HG03457 (cell line): ENCODE measurements at regions not wholly inside any gene's neighbourhood (a gene's known extent, or its start where the extent isn't known, plus 50 kb on each side); places are given as distances from the start of the nearest gene placed in this dataset.

Source experiments
- ATAC-seq: cut with Tn5 transposase; IDR thresholded peaks from one replicate; pipeline ENCODE4 v1.9.1; 2021; ENCODE audit warnings: moderate number of reproducible peaks; ENCODE audit not compliant: unreplicated experiment

DNA sequence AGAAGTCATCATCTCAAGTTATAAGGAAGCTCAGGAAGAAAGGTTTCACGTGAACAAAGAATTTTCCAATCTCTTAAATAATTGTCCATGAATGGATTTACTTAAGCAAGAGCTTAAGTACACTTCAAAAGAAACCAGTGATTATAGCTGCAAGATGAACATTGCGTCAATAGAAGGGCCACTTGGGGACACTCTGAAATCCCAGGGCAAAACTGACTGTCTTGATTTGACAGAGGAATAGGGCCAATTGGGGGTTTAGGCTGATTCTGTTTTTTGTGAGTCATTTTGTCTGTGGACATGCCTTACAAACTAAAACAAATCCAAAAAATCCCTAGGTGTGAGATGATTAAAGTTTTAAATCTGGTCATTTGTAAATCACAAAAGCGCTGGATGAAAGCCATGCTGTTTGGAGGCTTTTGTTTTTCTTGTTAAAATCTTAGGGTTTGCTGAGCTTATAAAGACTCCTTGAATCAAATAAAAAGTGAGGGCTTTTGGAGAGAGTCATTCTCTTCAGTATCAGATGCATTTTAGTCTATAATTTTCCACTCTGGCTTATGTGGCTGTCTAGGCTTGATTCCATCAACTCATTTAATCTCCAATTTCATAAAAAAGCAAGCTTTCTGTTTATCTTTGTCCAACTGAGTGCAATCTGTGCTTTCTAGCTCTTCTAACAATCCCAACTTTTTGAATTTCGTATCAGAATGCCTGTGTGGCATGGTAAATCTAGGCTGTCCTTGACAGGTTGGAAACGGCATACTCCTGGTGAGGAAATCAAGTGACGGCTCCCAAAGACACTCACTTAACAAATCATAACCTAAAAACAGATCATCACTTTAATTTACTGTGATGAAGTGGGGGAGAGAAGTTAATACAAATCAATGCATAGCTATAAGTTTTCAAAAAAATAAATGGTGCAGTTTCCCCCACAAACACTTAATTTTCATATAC, 98.2 kb upstream of the SOX9 start:
- ATAC-seq = no peak

- no peak for ATAC-seq
Measured at GRCh38 chr17:72024457-72024856, 96.4 kb upstream of the SOX9 start.

- no peak for ATAC-seq
Measured at GRCh38 chr17:72025113-72025512, 95.7 kb upstream of the SOX9 start.

DNA sequence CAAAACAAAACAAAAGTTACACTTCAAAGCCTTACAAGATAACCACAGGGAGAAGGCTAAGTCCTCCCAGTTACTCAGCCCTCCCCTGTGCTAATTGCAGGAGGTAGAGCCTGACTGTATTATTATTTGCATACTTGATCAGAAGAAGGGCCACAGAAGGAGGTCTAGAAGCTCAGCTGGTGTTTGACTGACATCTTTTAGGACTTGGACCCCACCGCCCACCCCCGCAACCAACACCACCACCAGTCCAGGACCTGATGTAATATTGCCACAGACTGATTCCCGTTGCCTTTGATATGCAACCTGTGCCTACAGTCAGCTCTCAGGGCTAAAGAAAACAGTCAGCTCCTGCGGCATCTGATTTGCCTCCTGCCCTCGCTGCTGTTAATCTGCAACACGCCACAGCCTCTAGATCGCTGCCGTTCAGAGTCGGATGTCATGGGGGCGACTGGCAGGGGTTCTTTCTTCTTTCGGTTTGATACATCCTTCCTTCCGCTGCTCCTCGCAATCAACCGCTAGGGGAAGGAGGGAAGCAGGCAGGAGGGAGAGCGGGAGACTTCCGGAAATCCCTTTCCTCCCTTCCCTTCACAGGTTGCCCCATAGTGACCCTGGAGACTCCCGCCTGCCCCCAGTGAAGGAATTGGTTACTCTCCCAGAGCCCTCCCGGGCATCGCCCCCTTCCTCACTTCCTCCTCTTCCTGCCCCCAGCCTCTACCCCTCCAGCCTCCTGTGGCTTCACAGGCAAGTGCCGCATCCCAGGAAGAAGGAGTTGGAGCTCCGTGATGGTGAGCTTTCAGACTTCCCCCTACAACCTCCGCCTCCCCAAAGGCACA, 90.5 kb upstream of the SOX9 start:
- peak; percentile 78 for ATAC-seq

GRCh38 chr17:72031219-72031884, 89.5 kb upstream of the SOX9 start:
- no peak for ATAC-seq

DNA sequence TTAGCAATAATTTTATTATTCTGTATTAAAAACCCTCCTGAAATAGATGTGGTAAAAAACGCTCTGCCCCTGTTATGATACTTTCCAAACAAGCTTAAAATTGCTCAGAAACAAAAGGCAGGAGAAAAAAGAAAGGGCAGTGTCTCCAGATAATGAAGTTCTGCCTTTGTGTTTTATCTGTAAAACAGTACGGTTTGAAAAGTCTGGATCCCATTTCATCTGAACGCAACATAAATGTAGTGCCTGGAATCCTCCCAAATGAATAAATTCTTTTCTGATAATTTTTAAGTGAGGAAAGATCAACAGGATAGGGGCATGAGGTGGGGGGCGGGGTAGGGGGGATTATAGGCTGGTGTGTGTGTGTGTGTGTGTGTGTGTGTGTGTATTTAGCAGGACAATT, 87.5 kb upstream of the SOX9 start:
- ATAC-seq = no peak

DNA sequence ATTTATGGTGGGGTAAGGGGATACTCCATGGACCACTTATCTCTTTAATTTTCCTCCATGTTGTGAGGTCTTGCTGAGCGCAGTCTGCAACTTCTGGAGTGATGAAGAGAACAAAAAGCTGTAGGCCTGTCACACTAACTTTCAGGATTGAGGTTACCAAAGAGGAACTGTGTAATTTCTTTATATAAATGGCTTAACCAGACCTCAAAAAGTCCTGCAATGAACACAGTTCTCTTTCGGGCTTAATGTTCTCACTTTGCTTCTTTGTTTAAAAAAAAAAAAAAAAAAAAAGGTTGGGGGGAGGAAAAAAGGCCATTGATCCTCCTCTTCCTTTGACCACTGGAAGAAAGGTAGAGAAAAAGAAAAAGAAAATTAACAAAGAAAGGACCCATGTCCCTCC, 86.8 kb upstream of the SOX9 start:
- ATAC-seq = no peak

GRCh38 chr17:72038427-72038826, 82.4 kb upstream of the SOX9 start:
- no peak for ATAC-seq

- ATAC-seq = no peak
Measured at GRCh38 chr17:72039490-72039889, 81.3 kb upstream of the SOX9 start.

- ATAC-seq = no peak
Measured at GRCh38 chr17:72046178-72046577, 74.6 kb upstream of the SOX9 start.

- no peak for ATAC-seq
Measured at GRCh38 chr17:72046643-72047612, 73.9 kb upstream of the SOX9 start.

- no peak for ATAC-seq
Measured at GRCh38 chr17:72049914-72050313, 70.9 kb upstream of the SOX9 start.

GRCh38 chr17:72053036-72053435, 67.8 kb upstream of the SOX9 start:
- ATAC-seq = no peak

DNA sequence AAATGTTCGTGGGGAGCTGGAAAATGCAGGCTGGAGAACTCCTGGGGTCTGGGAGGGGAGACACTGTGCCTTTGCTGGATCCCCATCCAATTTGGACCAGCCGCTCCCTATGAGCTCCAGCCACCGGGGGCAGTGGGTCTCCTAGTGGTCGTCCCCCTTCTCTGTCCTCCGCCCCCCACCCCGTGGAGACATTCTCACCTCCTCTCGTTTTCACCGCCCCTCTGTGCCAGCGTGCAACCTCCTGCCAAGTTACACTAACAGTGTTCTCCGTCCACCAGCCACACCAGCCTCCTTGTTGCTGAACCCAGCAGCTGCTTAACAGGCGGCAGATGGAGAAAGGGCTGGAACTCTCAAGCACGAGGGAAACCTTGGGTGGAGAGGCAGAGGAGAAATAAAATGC, 67.4 kb upstream of the SOX9 start:
- no peak for ATAC-seq

DNA sequence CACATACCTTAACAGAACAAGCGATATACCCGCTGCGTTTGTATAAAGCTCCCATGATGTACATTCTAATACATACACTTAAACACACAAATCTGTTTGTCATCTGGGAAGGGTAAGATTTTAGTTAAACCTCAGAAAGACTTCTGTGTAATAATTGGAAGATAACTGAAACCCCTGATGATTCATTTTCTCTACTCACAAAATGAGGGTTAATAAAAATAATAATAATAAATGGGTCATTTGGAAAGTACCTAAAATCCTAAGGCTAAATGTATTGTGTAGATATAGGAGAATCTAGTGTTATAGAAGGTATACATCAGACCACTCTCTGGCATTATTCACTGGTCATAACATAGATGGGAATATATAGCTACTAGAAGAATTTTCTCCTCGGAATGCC, 64.7 kb upstream of the SOX9 start:
- no peak for ATAC-seq

- no peak for ATAC-seq
Measured at GRCh38 chr17:72056727-72057290, 64.0 kb upstream of the SOX9 start.

DNA sequence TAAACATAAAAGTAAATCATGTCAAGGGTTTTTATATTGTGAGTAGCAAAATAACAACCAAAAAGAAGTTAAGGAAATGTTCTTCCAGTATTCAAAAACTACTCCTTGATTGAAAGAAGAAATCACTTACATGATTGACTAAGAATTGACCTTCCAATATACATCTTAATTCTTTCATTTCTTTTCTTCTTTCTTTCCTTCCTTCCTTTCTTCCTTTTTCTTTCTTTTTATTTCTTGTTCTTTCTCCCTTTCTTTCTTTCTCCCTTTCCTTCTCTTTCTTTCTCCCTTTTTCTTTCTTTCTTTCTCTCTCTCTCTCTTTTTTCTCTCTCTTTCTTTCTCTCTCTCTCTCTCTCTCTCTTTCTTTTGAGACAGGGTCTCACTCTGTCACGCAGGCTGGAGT, 60.7 kb upstream of the SOX9 start:
- no peak for ATAC-seq

- ATAC-seq = no peak
Measured at GRCh38 chr17:72063262-72063661, 57.6 kb upstream of the SOX9 start.

- ATAC-seq = no peak
Measured at GRCh38 chr17:72063756-72064450, 56.9 kb upstream of the SOX9 start.
